Natural killer cell (primary cell): ENCODE measurements at regions not wholly inside any gene's neighbourhood (a gene's known extent, or its start where the extent isn't known, plus 50 kb on each side); places are given as distances from the start of the nearest gene placed in this dataset.

ENCODE experiments used
- ATAC-seq, 3 donors: fragments of 150-1000 bp in 2 of 3; fragments of 200-7000 bp in 1 of 3; cut with Tn5 transposase; 1 replicate in 1 of 3; 2 replicates in 2 of 3; pipeline ENCODE4 v1.10.0; 2021; ENCODE audit warnings: mild to moderate bottlenecking in 2 of 3, moderate library complexity in 2 of 3
- DNase-seq, 2 donors: peaks; one replicate each; pipeline versions ENCODE4 v3.0.0 to v3.0.0-alpha.2; 2013 to 2021; ENCODE audit warnings: mixed read lengths in 1 of 2
- H3K27ac ChIP-seq: one replicate; pipeline ENCODE4 v1.5.1; 2013; ENCODE audit warnings: mild to moderate bottlenecking, low read length
- H3K27me3 ChIP-seq: one replicate; pipeline ENCODE4 v1.6.1; 2013; ENCODE audit warnings: low read length; ENCODE audit not compliant: control insufficient read depth, insufficient read depth
- H3K36me3 ChIP-seq: one replicate; pipeline ENCODE4 v1.6.1; 2013; ENCODE audit warnings: low read length; ENCODE audit not compliant: control insufficient read depth, insufficient read depth
- H3K4me1 ChIP-seq: one replicate; pipeline ENCODE4 v1.6.1; 2013; ENCODE audit warnings: low read length; ENCODE audit not compliant: control insufficient read depth, insufficient read depth
- H3K4me3 ChIP-seq: one replicate; pipeline ENCODE4 v1.5.1; 2013; ENCODE audit warnings: low read length
- H3K9me3 ChIP-seq: one replicate; pipeline ENCODE4 v1.6.1; 2013; ENCODE audit warnings: low read length; ENCODE audit not compliant: control insufficient read depth, insufficient read depth
- H3K27ac Mint-ChIP-seq, 2 donors: one replicate each; pipeline ENCODE4 v1.8.0; 2022; ENCODE audit warnings: mild to moderate bottlenecking in 2 of 2, mixed read lengths in 2 of 2, moderate library complexity in 1 of 2
- H3K27me3 Mint-ChIP-seq, 2 donors: one replicate each; pipeline ENCODE4 v1.8.0; 2022; ENCODE audit warnings: low read depth in 2 of 2, mixed read lengths in 2 of 2
- H3K36me3 Mint-ChIP-seq: one replicate; pipeline ENCODE4 v1.8.0; 2022; ENCODE audit warnings: mixed read lengths
- H3K4me1 Mint-ChIP-seq, 2 donors: one replicate each; pipeline ENCODE4 v1.8.0; 2022; ENCODE audit warnings: mixed read lengths in 2 of 2
- H3K4me3 Mint-ChIP-seq: one replicate; pipeline ENCODE4 v1.8.0; 2022; ENCODE audit warnings: mild to moderate bottlenecking, moderate library complexity, mixed read lengths
- H3K9me3 Mint-ChIP-seq, 2 donors: one replicate each; pipeline ENCODE4 v1.8.0; 2022; ENCODE audit warnings: mixed read lengths in 2 of 2
- WGBS: methylation state at CpG from one replicate; pipeline ENCODE4 v1.1.7; 2013; ENCODE audit warnings: missing lambda C conversion rate; ENCODE audit not compliant: insufficient coverage; 5-methylcytosine and 5-hydroxymethylcytosine counted together
- intact Hi-C: fragments of 100-400 bp; cut with micrococcal nuclease; formaldehyde crosslinking; loops from one replicate; pipeline ENCODE4 v1.14.2; 2022
- TF ChIP-seq, protein P1 (sequence below): fragments of 200-600 bp; IDR thresholded peaks from one replicate; pipeline ENCODE4 v1.8.0; 2022; ENCODE audit warnings: antibody characterized with exemption

GRCh38 chr16:48865520-48865919, 255.5 kb upstream of the N4BP1 start:
- 80% methylated on average over 3 of the region's 3 CpGs for WGBS
- Mint-ChIP-seq H3K9me3 (peaks cover 11 to 12% of the 10 kb centered on the region in 2 donors), H3K27me3 (no peaks in the 10 kb centered on the region), H3K4me3 (no peak overlapping the region), H3K4me1 (no peaks in the 10 kb centered on the region), H3K36me3 (no peaks in the 10 kb centered on the region), H3K27ac (no peak overlapping the region)
- DNase-seq = no peak
- no peak for ATAC-seq
- intact Hi-C loops = no loop called here
- Histone ChIP-seq H3K4me1 (no peaks in the 10 kb centered on the region), H3K27ac (no peak overlapping the region), H3K4me3 (no peak overlapping the region), H3K9me3 (no peaks in the 10 kb centered on the region), H3K27me3 (no peaks in the 10 kb centered on the region), H3K36me3 (no peaks in the 10 kb centered on the region)
- TF ChIP-seq, protein P1, sequence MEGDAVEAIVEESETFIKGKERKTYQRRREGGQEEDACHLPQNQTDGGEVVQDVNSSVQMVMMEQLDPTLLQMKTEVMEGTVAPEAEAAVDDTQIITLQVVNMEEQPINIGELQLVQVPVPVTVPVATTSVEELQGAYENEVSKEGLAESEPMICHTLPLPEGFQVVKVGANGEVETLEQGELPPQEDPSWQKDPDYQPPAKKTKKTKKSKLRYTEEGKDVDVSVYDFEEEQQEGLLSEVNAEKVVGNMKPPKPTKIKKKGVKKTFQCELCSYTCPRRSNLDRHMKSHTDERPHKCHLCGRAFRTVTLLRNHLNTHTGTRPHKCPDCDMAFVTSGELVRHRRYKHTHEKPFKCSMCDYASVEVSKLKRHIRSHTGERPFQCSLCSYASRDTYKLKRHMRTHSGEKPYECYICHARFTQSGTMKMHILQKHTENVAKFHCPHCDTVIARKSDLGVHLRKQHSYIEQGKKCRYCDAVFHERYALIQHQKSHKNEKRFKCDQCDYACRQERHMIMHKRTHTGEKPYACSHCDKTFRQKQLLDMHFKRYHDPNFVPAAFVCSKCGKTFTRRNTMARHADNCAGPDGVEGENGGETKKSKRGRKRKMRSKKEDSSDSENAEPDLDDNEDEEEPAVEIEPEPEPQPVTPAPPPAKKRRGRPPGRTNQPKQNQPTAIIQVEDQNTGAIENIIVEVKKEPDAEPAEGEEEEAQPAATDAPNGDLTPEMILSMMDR = no peak

DNA sequence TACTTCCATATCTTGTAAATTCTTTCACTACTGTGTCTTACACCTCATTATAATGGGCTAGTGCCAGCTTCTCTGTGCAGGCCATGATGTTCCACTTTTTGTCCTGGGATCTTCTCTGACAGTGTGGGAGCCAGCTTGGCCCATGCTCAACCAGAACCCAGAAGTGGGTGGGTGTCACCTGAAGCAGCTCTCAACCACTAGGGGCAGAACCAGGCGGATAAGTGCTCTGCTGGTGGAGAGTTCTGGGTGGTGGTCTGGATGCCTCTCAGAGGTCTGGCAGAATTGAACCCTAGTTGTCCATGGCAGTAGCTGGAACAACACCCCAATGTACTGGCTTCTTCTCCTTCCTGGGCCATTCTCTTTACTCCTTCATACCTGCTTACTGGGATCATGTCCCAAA, 254.1 kb upstream of the N4BP1 start:
- no peak for DNase-seq
- intact Hi-C loops = no loop called here
- Mint-ChIP-seq H3K36me3 (no peaks in the 10 kb centered on the region), H3K9me3 (peaks cover 8 to 9% of the 10 kb centered on the region in 2 donors), H3K27me3 (no peaks in the 10 kb centered on the region), H3K4me1 (no peaks in the 10 kb centered on the region), H3K27ac (no peak overlapping the region), H3K4me3 (no peak overlapping the region)
- WGBS = 83% methylated on average over 1 of the region's 1 CpG
- Histone ChIP-seq H3K9me3 (no peaks in the 10 kb centered on the region), H3K27me3 (no peaks in the 10 kb centered on the region), H3K36me3 (no peaks in the 10 kb centered on the region), H3K27ac (no peak overlapping the region), H3K4me1 (no peaks in the 10 kb centered on the region), H3K4me3 (no peak overlapping the region)
- TF ChIP-seq, protein P1 = no peak
- ATAC-seq = no peak

GRCh38 chr16:48862087-48862532, 252.1 kb upstream of the N4BP1 start:
- Mint-ChIP-seq H3K36me3 (no peaks in the 10 kb centered on the region), H3K27me3 (no peaks in the 10 kb centered on the region), H3K27ac (no peak overlapping the region), H3K9me3 (peaks cover 3 to 6% of the 10 kb centered on the region in 2 donors), H3K4me3 (no peak overlapping the region), H3K4me1 (no peaks in the 10 kb centered on the region)
- TF ChIP-seq, protein P1 = no peak
- DNase-seq (no peak), ATAC-seq (no peak)
- H3K9me3 ChIP-seq = no peaks in the 10 kb centered on the region
- intact Hi-C loops = no loop called here
- no peaks in the 10 kb centered on the region for H3K27me3 ChIP-seq
- H3K27ac ChIP-seq = no peak overlapping the region
- no peak overlapping the region for H3K4me3 ChIP-seq
- no peaks in the 10 kb centered on the region for H3K36me3 ChIP-seq
- WGBS = 34% methylated on average over 8 of the region's 9 CpGs
- H3K4me1 ChIP-seq = no peaks in the 10 kb centered on the region

- Mint-ChIP-seq H3K4me3 (no peak overlapping the region), H3K27me3 (no peaks in the 10 kb centered on the region), H3K36me3 (no peaks in the 10 kb centered on the region), H3K4me1 (no peaks in the 10 kb centered on the region), H3K9me3 (peaks cover 6% of the 10 kb centered on the region in 2 donors), H3K27ac (no peak overlapping the region)
- Histone ChIP-seq H3K36me3 (no peaks in the 10 kb centered on the region), H3K9me3 (no peaks in the 10 kb centered on the region), H3K4me3 (no peak overlapping the region), H3K27ac (no peak overlapping the region), H3K4me1 (no peaks in the 10 kb centered on the region), H3K27me3 (no peaks in the 10 kb centered on the region)
- TF ChIP-seq, protein P1 = no peak
- ATAC-seq (no peak), DNase-seq (no peak)
- intact Hi-C loops = no loop called here
- no CpG with 5 or more reads among the region's 1 CpG for WGBS
Observed at GRCh38 chr16:48860341-48860740, 250.4 kb upstream of the N4BP1 start.
